C4-2B (cell line): ENCODE measurements at regions not wholly inside any gene's neighbourhood (a gene's known extent, or its start where the extent isn't known, plus 50 kb on each side); places are given as distances from the start of the nearest gene placed in this dataset.

Source experiments
- CTCF ChIP-seq: fragments of 450-650 bp; conservative IDR thresholded peaks from 2 replicates; pipeline ENCODE4 v1.5.1; 2017; ENCODE audit warnings: mild to moderate bottlenecking
- ZFX ChIP-seq: fragments of 450-650 bp; IDR thresholded peaks from 2 replicates; pipeline ENCODE4 v1.6.1; 2017

- TF ChIP-seq CTCF (no peak), ZFX (no peak)
Observed at GRCh38 chr9:135240222-135240621, 152.8 kb downstream of the OLFM1 start.
